Activated CD8-positive, alpha-beta memory T cell treated with anti-CD3 and anti-CD28 coated beads, Interleukin-2, amount 50 U/mL, for 24 hours (primary cell): ENCODE measurements at regions not wholly inside any gene's neighbourhood (a gene's known extent, or its start where the extent isn't known, plus 50 kb on each side); places are given as distances from the start of the nearest gene placed in this dataset.
"Not testable (repeated sequence)": the region's sequence is repeated elsewhere in the genome, so short reads cannot be mapped to it uniquely, and the experiment has no call there.

ENCODE experiments used
- DNase-seq: peaks from one replicate; pipeline ENCODE4 v3.0.0-alpha.2; 2020; ENCODE audit errors: extremely low read depth

GRCh38 chr2:194276667-194277066 lies 1380.4 kb upstream of the SLC39A10 start:
- not testable (repeated sequence) for DNase-seq

DNA sequence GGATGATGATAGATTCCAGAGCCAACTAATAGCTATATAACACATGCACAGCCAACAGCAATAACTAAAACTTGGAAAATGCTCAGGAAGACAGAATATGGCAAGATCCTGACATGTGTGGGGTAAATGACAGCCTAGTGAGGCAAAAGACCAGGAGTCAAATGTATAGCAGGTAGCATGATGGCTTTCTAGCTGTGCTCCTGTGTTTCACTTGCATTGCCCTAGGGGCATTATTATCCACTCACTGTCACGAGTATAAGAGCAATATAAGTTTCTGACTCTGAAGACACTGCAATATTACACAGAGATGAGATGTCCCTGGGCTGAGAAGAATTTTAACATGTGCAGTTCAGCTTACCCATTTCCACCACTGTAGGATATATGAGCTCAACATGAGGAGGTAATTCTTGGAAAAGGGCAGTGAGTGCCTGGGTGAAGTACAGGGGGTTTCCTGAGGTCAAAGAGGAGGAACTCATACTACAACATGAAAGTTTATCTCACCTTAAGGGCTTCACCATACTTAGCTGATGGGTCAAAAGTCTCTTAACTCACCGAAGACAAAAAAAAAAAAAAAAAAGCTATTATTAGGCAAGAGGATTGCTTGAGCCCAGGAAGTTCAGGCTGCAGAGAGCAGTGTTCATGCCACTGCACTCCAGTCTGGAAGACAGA lies 1385.6 kb upstream of the SLC39A10 start:
- DNase-seq, result no peak

DNA sequence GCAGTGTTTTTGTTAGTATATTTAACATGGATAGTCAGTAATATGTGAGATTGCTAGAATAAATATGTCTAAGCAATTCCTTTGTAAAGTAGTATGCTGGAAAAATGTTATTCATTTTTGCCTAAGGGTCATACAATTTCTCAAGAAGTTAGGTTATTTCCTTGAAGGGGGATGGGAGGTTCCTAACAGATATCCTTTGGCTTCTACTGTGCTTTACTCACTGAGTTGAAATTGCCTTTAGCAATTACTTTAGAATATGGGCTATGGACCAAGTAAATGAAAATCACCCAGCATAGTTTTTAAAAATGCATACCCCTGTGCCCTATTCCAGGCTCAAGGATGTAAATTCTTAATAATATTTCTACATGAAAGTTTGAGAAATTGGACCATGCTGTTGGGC lies 1386.4 kb upstream of the SLC39A10 start:
- no peak for DNase-seq

DNA sequence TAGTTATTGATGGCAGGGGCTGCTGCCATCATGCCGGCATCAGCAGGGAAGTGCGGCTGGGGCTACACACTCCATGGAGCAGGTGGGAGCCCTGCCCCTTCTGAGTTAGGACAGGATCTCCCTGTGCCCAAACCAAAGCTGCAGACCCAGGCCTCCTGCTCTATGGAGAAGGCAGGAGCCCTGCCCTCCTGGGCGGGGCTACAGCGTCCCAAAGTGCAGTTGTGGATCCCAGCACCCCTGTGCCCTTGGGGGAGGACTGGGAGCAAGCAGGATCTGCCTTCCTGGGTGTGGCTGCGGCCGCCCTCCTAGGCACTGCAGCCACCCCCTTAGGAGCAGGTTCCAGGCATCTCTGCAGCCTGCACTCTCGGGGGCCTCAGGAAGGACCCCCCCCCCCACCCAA lies 1392.4 kb upstream of the SLC39A10 start:
- no peak for DNase-seq

- DNase-seq, result no peak
These were observed 1396.8 kb upstream of the SLC39A10 start for GRCh38 chr2:194260185-194260584.

DNA sequence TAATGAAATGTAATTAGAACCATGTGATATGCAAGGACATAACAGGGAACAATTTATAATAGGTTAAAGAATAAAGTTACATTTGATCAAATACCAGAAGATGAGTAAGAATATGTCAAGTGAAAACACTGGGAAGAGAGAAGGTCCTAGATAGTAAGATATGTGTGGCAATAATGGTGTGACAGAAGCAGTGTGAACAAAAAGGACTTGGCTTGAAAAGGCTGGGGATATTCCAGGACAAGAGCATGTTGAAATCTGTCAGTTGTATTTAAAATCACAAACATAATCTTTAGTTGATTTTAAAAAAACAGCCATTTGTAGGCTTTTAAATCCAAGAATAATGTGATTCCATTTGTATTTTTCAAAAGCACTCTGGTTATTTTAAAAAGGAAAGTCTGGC lies 1399.9 kb upstream of the SLC39A10 start:
- no peak for DNase-seq

GRCh38 chr2:194253528-194254259 lies 1403.3 kb upstream of the SLC39A10 start:
- DNase-seq, result no peak

DNA sequence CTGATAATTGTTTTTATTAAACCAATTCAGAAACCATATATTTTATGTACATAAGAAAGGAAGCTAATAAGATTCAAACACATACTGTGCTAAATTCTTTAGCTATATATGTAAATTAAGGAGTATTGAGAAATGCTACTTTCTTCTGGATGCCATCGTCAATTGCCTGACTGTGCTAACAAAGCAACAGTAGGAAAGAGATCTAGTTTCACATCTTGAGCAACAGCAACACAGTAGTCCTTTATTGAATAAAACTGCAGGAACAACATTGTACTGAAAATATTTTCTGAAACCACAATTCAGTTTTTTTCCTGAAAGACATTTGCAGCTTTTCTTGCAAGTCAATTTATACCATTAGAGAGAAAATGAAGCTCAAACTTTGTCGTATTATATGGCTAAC lies 1404.9 kb upstream of the SLC39A10 start:
- DNase-seq, result no peak

DNA sequence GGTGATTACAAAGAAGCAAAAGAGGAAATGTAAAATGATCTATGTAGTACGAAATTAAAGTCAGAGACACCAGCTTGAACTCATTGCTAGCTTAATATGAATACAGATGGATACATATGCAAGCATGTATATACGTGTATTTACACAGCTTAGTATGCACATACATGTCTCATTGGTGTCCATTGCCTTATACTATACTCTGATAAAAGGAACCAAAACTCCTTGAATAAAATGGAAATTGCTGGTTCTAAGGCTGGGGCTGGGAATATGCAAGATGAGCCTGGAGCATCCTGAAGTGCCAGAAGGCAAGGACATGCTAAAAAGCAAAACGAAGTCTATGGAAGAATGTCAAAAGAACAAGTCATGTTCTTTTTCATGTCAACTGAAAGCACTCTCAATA lies 1424.4 kb upstream of the SLC39A10 start:
- DNase-seq, result no peak

DNA sequence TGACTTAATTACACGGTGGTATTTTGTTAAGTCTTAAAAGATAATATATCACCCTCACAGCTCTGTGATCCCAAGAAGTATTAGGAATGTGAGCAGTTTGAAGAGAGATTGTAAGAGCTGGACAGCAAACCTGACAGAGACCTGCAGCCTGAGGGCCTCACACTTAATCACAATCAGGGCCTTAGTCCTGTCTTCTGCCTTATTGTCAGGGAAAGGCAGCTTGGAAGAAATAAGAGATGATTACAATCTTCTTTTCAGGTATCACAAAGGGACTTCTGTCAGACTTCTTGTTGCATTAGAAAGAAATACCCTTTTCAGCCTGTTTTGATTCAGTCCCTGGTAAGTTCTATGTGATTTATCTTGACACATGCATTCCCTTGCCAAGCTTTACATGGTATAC lies 1433.8 kb upstream of the SLC39A10 start:
- no peak for DNase-seq

DNA sequence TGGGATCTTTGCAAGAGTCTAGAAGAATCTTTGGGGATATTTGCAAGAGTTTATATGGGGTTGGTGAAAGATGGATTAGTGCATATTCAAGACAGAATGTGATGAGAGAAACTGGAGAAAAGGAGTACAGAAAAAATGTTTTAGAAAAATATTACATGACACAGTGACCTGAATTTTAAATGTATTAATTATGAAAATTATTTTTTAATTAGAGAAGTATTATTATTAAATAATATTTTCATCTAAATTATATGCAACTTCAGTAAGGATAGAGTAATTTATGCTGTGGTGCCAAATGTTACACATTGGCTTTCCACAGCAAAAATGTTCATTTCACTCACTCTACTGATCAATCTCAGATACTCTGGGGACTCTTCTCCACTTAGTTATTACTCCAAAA lies 1442.8 kb upstream of the SLC39A10 start:
- no peak for DNase-seq

- no peak for DNase-seq
These were observed 1451.3 kb upstream of the SLC39A10 start for GRCh38 chr2:194205568-194206227.

- no peak for DNase-seq
These were observed 1453.1 kb upstream of the SLC39A10 start for GRCh38 chr2:194203898-194204297.

DNA sequence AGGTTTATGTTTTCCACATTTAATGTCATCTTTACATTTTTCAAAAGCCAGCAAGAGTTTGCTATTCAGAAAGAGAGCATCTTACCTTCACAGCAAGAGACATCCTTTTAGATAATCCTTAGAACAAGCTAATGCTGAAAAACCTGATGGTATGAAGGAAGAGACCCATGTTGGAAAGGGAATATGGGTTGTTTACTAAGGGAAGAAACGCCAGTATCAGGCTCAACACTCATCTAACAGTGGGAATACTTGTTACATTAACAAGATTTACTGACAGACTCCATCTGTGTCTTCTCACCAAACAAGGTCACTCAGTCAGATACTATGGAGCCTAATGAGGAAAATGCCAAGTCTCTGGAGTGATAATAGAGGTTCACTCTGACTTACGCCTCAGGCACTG lies 1474.1 kb upstream of the SLC39A10 start:
- no peak for DNase-seq

- no peak for DNase-seq
These were observed 1480.9 kb upstream of the SLC39A10 start for GRCh38 chr2:194176134-194176533.

DNA sequence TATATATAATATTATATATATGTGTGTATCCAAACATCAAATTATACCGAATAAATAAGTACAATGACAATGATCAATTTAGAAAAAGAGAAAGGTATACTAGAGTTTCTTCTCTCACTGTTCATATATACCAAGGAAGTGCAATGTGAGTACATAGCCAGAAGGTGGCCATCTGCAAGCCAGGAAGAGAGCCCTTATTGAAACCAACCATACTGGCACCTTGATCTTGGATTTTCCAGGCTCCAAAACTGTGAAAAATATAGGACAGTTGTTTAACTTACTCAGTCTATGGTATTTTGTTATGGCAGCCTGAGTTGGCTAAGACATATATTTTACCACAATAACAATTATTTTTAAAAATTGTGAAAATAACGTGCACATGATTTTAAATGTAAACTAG lies 1490.2 kb upstream of the SLC39A10 start:
- no peak for DNase-seq

DNA sequence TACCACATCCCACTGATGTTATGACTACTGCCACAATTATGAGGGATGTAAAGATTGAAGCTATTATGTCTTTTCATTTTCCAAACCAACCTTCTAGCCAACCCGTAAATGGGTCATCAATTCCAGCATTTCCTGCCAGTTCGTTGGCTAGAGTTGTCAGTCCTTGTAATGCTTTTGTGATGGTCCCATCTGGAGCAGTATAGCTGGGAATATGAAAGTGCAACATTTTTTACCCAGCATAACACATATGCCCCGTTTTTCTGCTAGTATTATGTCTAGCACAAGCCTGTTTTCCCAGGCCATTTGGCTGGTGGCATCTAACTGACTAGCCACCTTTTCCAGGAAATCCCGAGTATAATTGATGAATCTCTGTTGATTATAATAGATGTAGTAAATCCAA lies 1501.6 kb upstream of the SLC39A10 start:
- DNase-seq, result no peak

GRCh38 chr2:194151231-194151630 lies 1505.8 kb upstream of the SLC39A10 start:
- no peak for DNase-seq

GRCh38 chr2:194135463-194135862 lies 1521.6 kb upstream of the SLC39A10 start:
- DNase-seq, result no peak

DNA sequence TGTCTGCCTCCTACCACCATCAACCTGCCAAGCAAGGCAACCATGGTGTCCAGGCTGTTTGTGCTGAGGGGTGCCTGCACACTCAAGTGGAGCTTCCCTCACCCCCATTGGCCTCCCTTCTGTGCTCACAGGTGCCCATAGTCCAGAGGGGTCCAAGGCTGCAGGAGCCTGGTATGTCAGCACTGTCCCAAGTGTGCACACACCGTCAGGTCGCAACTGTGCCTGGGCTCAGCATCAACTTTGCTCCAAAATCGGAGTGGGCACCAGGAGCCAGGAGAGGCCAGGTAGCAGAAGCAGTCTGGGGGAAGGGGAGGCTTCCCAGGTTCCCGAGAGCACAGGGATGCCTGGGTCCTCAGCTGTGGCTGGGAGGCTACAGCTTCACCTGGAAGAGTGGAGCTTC lies 1528.2 kb upstream of the SLC39A10 start:
- no peak for DNase-seq

DNA sequence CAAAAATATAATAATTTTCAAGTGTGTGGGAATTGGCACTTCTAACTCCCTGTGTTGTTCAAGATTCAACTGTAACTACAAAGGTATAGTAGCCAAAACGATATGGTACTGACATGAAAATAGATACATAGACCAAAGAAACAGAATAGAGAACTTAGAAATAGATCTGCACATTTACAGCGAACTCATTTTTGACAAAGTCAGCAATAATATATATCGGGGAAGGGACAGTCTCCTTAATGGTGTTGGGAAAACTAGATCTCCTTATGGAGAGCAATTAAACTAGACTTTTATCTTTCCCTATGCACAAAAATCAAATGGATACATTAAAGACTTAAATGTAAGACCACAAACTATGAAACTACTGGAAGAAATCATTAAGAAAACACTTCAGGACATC lies 1530.6 kb upstream of the SLC39A10 start:
- DNase-seq, result no peak

- no peak for DNase-seq
These were observed 1540.2 kb upstream of the SLC39A10 start for GRCh38 chr2:194116861-194117260.

GRCh38 chr2:194105358-194105757 lies 1551.7 kb upstream of the SLC39A10 start:
- DNase-seq, result no peak
